HG02571 (cell line): ENCODE measurements at regions not wholly inside any gene's neighbourhood (a gene's known extent, or its start where the extent isn't known, plus 50 kb on each side); places are given as distances from the start of the nearest gene placed in this dataset.
"Not testable (repeated sequence)": the region's sequence is repeated elsewhere in the genome, so short reads cannot be mapped to it uniquely, and the experiment has no call there.

Source experiments
- ATAC-seq: cut with Tn5 transposase; IDR thresholded peaks from one replicate; pipeline ENCODE4 v1.9.1; 2021; ENCODE audit warnings: mild to moderate bottlenecking, moderate library complexity; ENCODE audit not compliant: unreplicated experiment

- no peak for ATAC-seq
Measured at GRCh38 chr2:65919550-65920188, 487.3 kb upstream of the SPRED2 start.

- ATAC-seq = no peak
Measured at GRCh38 chr2:65918760-65919187, 486.4 kb upstream of the SPRED2 start.

- no peak for ATAC-seq
Measured at GRCh38 chr2:65917986-65918385, 485.6 kb upstream of the SPRED2 start.

DNA sequence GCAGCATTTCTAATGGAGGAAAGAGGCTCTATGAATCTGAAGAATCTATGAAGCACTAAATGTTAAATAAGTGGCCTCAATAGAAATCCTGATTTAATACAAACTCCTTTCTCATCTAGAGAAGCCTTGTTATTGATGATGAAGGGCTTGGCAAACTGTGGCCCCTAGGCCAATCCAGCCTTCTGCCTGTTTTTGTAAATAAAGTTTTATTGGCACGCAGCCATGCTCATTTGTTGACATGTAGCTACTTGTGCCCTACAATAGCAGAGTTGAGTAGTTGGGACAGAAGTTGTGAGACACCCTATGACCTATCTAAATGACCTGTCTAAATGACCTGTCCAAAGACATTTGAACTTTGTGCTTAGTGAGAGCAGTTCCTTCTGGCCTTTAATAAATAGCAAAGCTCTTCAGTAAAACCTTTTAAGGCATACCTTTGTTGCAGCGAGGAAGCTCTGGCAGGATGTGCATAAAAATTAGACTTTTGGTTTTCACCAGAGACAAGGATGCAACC, 484.4 kb upstream of the SPRED2 start:
- no peak for ATAC-seq

DNA sequence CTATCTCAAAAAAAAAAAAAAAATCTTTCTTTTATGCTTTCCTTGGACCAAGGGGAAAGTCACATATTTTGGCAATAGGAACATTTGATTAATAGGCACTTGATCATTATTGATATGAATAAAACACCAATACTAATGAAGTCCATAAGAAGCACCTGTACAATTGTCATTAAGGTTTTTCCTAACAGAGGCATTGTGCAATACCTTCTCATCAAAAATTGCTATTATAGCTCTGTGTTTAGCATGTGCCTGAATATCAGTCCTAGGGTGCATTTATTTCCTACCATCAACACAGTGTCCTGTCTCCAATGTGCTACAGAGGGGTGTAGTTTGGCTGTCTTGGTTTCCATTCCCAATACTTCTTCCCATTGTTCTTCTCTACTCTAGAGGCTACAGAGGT, 483.8 kb upstream of the SPRED2 start:
- no peak for ATAC-seq

- no peak for ATAC-seq
Measured at GRCh38 chr2:65915273-65915672, 482.9 kb upstream of the SPRED2 start.

DNA sequence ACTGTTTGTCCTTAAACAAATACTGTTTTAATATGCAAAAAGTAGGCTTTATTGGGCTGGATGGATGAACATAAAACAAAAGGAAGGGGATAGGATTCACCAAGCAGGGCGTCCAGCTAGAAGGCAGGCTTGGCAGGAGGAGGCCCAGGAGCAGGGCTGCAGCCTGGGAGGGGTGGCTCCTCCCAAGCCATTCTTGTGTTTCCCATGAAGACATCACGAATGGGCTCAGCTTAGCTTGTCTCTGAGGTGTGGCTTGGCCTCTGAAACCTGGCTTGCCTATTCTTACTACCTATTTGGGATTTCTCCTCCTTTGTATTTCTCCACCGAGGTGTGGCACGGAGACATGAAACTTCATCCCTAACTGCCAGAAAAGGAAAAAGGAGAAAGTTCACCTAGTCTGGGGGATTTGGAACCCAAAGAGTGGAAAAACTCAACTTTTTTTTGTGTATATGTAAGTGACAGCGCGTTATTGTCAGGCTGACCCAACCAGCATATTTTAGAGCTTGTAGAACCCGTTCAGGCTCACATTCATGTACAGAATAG, 481.9 kb upstream of the SPRED2 start:
- no peak for ATAC-seq

DNA sequence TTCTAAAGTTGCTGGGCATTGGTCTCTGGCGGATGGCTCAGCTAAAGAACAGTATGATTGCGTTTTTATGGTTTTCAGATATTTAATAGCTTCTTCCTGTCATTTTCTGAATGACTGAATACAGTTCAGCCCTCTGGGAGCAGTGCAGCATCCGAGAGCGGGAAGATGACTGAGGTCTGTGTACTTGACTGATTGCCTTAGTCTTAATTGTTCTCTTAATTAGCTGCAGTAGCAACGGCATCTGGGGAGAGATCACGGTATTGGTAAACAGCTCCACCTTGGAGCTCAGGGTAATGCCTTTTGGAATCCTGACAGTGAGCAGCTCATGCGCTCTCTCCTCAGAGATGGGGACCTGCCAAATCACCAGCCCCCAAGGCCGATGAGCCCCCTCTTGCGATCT, 481.4 kb upstream of the SPRED2 start:
- ATAC-seq = no peak

GRCh38 chr2:65901756-65902155, 469.4 kb upstream of the SPRED2 start:
- ATAC-seq = no peak

DNA sequence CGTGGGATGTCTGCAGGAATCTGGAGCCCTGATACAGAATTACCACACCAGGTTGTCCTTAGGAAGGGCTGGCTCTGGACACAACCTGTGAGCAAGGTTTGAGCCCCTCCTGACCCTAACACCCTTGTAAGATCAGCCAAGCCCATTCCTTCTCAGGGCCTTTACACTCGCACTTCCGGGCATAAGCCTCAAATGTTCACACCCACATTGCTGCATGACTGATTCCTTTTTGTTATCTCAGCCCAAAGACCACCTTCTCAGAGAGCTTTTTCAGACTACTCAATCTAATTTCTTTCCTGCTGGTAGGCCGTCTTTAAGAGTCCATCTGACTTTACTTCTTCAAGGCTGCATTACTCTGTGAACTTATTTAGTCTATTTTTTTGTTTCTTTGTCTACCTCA, 464.0 kb upstream of the SPRED2 start:
- ATAC-seq = no peak

DNA sequence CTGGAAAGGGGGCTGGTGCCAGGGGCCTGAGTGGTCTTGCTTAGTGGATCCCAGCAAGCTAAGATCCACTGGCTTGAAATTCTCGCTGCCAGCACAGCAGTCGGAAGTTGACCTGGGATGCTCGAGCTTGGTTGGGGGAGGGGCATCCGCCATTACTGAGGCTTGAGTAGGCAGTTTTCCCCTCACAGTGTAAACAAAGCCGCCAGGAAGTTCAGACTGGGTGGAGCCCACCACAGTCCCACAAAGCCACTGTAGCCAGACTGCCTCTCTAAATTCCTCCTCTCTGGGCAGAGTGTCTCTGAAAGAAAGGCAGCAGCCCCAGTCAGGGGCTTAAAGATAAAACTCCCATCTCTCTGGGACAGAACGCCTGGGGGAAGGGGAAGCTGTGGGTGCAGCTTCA, 457.7 kb upstream of the SPRED2 start:
- not testable (repeated sequence) for ATAC-seq

GRCh38 chr2:65885266-65885665, 452.9 kb upstream of the SPRED2 start:
- ATAC-seq = no peak

DNA sequence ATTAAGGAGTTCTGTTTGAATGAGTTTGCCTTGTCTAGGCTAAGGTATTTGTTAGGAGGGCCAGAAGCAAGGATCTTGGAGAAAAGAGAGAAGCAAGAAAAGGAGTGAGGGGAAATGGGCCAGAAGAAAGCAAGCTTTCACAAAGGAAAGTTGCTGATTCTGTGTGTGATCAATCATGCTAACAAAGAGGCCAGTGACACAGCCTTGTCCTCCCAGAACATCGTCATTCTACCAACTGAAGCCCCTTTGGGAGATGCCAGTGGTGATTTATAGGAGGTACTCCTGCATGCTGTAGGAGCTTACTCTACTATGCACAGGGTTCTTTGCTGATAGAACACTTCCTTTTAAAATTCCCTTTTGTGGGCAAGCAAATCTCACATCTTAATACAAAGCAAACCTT, 449.2 kb upstream of the SPRED2 start:
- no peak for ATAC-seq

DNA sequence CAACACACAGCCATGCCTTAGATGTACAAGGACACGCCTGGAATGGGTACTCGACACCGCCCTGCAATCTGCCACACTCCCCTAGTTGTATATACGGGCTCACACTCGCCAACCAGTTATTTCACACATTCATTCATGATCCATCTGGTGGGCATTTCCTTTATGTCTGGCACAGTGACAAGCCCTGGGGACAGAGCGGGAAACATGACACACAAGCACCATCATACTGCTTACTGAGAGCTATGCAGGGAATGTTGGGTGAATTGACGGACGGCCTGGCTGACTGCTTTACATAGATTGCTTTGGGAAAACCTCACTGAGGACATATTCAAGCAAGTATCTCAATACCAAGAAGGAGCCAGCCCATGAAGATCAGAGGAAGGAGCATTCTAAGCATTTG, 448.0 kb upstream of the SPRED2 start:
- no peak for ATAC-seq

- ATAC-seq = no peak
Measured at GRCh38 chr2:65878011-65878340, 445.6 kb upstream of the SPRED2 start.

GRCh38 chr2:65877331-65878010, 445.1 kb upstream of the SPRED2 start:
- ATAC-seq = no peak

DNA sequence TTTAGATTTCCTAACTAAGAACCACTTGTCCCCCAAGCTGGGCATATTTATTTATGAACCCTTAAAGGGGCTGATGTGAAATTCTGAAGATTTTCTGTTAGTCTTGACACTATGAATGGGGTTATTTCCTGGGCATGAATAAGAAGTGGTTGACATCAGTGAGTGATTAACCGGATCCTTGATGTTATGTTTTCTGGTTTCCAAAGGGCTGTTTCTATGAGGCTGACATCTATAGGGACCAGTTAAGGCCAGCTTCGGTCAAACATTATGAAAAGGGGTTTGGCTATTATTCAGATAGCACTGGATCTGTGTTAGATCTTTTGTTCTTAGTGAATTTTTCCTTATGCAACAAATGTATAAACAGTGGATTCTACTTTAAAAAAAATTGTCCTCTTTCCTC, 443.7 kb upstream of the SPRED2 start:
- ATAC-seq = no peak

GRCh38 chr2:65870826-65871225, 438.4 kb upstream of the SPRED2 start:
- ATAC-seq = no peak

DNA sequence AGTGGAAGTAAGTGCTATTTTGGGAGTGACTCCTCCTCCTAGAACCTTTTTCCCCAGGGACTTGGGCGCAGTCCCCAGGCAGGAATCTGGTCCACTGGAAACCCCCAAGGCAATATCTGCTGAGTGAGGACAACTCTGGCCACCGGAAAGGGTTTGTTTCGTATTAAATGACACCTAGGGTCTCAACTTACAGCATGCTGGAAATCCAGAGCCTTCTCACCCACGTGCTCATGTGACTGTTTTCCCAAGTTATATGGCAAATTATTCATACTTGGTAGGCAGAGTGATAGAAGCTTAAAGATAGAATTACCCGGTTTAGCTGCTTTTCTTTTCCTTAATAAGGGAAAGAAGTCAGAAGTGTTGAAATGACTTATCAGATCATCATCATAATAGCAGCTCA, 436.9 kb upstream of the SPRED2 start:
- no peak for ATAC-seq

DNA sequence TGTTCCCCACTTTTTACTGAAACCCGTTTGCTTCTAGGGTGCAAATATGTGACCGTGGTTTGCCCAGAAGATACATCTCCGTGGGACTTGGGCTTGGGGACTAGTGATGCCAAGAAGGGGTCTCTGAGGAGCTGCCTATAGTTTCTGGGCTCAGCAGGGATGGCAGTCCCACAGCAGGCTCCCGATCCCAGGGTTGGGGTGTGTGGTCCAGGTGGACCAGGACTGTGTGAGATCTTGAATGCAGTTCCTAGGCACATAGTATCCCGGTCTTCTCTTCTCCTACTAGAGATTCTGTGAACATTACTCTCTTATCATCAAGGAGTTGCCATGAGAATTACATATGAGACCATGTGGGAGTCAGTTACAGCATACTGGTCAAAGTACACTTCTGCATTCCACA, 435.8 kb upstream of the SPRED2 start:
- ATAC-seq = no peak

DNA sequence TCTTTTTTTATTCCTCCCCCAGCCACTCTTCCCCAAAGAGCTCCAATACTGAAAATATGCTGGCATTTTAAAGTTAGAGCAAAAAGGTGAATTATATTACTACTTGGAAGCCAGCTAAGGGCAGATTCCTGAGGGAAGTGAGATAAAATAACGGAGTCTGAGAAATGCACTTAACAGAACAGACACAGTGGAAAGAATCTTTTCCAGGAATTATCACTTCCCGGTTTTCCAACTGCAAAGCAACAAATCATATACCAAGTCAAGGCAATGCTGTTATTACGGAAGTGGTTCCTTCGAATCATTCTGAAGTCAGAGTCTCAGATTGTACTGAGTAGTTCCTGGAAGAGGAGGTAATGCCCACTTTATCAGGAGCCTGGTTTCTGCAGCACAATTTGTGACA, 435.0 kb upstream of the SPRED2 start:
- ATAC-seq = no peak

GRCh38 chr2:65866148-65866547, 433.7 kb upstream of the SPRED2 start:
- no peak for ATAC-seq

- no peak for ATAC-seq
Measured at GRCh38 chr2:65864619-65865018, 432.2 kb upstream of the SPRED2 start.
